ENCODE measurements at regions not wholly inside any gene's neighbourhood (a gene's known extent, or its start where the extent isn't known, plus 50 kb on each side); places are given as distances from the start of the nearest gene placed in this dataset.
"Not testable (repeated sequence)": the region's sequence is repeated elsewhere in the genome, so short reads cannot be mapped to it uniquely, and the experiment has no call there.

DNA sequence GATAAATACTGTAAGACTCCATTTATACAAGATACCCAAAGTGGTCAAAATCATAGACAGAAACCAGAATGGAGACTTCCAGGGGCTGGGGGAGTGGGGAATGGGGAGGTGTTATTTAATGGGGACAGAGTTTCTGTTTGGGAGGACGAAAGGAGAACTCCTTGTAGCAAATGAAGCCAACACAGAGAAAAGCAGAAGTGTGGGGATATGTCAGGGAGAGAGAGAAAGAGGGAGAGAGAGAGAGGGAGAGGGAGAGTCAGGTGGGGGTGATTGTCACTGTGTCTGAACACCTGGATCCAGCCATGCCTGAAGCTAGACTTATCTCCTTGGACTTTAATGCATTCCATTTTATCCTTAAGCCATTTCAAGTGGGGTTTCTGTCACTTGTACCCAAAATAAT, 234.7 kb downstream of the BCL11B start:
- DNase-seq (ENCODE audit: low spot score): not testable (repeated sequence)

GRCh38 chr14:99037777-99038430, 234.1 kb downstream of the BCL11B start:
- DNase-seq (ENCODE audit: low spot score): no peak

GRCh38 chr14:99038431-99038820, 233.6 kb downstream of the BCL11B start:
- no peak for DNase-seq (ENCODE audit: low spot score)

DNA sequence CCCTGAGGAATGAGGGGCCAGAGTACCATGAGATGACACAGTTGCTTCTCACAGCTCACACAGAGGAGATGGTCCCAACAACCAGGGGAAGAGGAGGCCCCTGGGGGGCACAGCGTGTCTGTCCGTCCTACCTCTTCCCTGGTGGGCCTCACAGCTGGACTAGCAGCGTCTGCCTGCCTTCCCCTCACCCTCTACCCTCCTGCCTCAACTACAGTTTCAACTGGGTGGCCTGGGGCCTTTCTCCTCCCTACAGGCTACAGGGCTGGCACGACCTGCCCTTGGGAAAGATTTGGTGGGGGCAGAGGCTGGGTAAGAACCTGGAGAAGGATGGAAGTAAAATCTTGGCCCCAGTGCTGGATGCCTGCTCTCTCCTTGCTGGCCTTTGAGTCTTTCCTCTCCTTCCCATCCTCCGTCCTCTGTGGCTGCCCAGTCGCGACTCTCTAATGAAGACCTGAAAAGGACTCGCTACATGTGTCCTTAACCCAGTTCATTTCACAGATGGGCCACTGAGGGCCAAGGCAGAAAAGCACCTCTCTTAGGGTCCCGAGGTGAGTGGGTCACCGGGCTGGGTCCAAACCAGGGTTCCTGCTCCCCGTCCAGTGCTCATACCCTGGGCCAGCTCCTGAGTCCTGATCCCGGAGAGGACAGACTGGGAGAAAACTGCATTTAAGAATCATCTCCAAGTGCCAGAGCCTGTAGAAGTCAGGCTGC, 232.5 kb downstream of the BCL11B start:
- no peak for DNase-seq (ENCODE audit: low spot score)

- DNase-seq (ENCODE audit: low spot score): no peak
These were observed 231.9 kb downstream of the BCL11B start for GRCh38 chr14:99040052-99040451.

DNA sequence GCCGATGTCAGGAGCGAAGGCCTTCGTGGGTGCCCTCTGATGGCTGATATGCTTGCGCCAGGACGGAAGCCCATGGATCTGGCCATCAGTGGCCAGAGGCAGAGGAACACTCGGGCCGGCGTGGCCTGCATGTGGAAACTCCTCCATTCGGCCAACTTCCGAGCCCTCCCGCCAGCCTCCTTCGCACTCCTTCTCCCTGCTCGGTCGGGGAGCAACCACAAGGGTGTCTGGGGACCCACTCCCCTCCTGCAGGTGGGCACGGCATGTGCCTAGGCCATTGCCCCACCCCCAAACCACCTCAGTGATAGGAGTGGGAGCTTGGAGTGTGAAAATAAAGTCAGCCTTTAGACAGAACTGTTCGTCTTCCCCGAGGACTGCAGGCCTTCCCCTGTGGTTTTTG, 231.3 kb downstream of the BCL11B start:
- DNase-seq (ENCODE audit: low spot score): no peak

DNA sequence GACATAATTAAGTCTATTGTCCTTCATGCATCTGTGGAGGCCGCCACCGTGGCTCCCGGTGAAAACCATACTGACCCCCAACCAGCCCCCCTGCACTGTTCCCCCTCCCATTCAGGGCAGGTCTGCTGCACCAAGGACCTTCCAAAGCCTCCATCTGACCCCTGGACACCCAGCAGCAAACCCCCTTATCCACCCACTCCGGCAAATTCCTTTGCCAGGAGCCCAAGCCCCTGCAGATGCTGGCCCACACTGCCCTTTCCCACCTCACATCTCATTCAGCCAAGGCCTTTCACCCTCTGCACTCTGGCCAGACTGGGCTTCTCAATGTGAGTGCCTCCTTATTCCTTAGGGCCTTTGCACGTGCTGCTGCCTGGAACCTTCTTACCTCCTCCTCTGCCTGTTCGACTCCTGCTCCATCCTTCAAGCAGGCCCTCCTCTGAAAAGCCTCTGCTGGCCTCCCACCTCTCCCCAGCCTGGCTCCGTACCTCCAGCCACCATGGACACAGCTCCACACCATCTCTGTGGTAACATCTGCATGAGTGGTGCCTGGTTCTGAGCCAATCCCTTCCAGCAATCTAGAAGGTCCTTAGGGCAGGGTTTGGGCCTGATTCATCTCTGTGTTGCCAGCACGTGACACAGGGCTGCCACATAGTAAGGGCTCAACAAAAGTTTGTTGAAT, 230.7 kb downstream of the BCL11B start:
- DNase-seq (ENCODE audit: low spot score): no peak

DNA sequence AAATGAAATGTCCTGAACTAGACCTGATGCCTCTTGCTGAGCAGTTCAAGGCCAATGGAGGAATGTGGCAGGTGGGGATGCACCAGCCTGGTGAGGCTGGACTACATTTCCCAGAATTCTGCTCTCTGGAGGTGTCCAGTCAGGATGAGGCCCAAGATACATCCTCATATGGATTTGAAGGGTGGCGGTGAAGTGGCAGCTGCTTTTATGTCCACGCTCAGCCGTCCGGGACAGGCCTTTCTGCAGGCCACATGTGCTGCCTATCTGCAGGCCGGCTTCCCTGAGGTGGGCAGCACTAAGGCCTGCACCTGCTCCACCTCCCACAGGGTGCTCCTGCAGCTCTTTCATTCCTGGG, 230.2 kb downstream of the BCL11B start:
- DNase-seq (ENCODE audit: low spot score): no peak

DNA sequence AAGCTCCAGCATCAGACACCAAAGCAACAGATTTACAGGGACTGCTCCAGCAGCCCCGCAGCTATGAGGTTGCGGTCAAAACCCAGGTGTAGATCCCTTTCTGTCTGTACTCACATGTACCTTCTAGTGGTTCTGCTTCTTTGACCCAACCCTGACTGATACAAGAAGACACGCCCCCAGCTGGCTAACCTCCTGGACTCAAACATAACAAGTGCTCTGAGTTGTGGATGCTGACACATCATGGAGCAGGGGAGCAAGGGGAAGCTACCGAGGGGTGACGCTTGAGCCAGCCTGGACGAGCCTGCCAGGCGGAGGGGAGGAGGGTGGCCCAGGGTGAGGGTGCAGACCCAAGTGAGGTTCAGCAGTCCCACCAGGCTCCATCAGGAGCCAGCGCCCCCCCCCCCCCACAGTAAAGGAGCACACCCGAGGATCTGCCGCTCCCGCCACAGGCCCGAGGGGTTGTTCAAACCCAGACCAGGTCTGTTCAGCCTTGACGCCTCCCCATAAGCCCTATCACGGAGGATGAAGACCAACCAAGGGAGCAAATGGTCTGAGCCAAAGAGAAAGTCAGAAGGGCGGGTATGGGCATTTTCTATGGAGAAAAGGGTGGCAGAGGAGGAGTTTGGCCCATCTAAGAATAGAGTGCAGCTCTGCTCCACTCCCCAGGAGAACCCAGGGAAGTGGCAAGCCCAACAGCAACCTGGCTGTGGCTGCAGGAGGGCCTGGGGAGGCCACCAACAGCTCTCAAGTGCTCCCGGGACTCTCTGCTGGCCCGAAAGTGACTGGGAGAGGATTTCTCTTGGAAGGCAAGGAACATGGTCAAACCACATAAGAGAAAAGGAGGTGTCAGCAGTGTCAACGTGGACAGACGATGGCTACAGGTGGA, 229.4 kb downstream of the BCL11B start:
- no peak for DNase-seq (ENCODE audit: low spot score)

GRCh38 chr14:99043267-99043615, 228.8 kb downstream of the BCL11B start:
- DNase-seq (ENCODE audit: low spot score): no peak

DNA sequence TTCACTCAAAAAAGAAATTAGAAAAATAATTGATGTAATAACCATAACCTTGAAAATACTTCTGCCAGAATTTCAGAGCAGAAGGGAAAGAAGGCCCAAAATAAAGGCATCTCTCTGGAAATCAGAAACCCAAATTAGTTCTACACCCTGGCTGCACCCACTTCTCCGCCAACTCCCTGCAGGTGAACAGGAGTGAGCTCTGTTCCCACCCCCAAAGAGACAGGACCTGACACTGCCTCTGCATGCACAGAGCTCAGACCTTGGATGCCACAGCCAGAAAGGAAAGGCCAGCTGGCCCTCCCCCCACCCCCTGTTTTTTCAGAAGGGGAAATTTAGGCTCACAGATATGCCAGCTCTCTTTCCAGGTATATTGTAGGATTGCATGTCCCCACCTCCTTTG, 228.2 kb downstream of the BCL11B start:
- no peak for DNase-seq (ENCODE audit: low spot score)

DNA sequence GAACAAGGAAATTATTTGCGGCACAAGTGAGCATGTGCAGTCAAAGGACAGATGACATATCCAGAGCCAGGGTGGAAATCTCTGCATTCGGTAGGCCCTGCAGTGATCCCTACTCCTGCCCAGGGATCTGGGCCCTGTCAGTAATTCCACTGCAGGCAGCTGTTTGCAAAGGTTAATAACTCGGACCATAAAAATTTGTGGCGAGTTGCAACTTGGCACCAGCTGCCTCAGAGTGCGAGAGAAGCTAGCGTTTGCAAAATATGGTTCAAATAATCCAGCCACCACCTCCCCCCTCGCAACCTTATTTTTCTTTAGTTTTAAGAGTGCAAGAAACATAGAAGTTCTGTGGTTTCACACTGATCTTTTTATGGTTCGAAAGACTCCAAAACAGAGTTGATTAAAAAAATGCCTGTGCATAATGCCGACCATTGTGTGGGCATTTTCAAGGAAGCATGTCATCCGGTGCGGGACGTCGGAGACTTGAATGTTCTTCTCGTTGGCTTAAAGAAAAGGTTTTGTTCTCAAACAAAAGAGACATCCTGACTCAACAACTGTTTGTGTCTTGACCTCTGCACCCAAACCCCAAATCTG, 224.5 kb downstream of the BCL11B start:
- DNase-seq (ENCODE audit: low spot score): no peak

DNA sequence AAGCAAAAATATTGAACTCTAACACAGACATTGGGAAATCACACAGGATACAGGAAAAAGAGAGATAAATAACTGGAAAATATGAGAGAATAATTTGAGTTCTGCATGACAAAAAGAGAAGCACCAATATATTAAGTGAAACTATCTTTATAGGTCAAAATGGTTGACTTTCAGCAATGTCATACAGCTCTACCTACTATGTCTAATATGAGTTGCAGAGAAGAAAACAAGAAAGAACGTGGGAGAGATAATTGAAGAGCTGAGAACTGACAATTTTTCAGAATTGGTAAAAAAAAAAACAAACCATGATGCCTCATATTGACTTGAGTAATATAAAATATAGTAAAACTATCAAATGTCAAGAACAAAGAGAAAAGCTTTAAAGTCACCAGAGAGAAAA, 221.7 kb downstream of the BCL11B start:
- DNase-seq (ENCODE audit: low spot score): no peak

- DNase-seq (ENCODE audit: low spot score): no peak
These were observed 219.5 kb downstream of the BCL11B start for GRCh38 chr14:99052467-99052866.

- no peak for DNase-seq (ENCODE audit: low spot score)
These were observed 217.0 kb downstream of the BCL11B start for GRCh38 chr14:99055019-99055418.

DNA sequence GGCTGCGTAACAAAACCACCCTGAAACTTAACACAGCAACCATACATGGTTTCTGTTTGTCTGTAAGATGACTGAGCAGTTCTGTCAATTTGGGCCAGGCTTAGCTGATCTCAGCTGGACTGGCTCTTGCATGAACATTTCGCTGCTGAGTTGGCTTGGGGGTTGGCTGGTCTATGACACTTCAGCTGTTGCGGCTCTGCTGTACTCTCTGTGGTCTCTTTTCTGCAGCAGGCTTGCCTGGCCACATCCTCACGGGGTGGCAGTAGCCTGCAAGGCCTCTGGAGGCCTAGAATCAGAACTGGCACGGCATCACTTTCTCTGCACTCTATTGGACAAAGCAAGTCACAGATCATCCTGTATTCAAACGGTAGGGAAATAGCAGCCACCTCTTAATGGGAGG, 216.2 kb downstream of the BCL11B start:
- DNase-seq (ENCODE audit: low spot score): no peak

- DNase-seq (ENCODE audit: low spot score): no peak
These were observed 214.4 kb downstream of the BCL11B start for GRCh38 chr14:99057576-99058083.

GRCh38 chr14:99058542-99058941, 213.5 kb downstream of the BCL11B start:
- no peak for DNase-seq (ENCODE audit: low spot score)

DNA sequence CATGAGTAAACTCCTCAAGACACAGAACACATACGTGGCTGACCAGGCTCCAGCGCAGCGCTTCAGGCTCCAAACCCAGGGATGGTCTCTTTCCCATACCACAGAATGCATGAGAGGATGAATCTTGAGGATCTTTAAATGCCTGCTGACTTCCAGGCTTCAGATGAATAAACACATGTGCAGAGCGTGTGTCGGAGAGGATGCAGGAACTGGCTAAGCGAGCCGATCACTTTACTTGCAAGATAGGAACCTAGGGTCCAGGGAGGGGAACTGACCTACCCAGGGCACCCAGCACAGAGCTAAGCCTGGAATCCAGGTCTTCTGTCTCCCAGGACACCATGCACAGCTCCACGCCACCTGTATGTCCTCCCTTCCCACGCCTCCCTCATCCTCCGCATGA, 209.8 kb downstream of the BCL11B start:
- DNase-seq (ENCODE audit: low spot score): no peak

DNA sequence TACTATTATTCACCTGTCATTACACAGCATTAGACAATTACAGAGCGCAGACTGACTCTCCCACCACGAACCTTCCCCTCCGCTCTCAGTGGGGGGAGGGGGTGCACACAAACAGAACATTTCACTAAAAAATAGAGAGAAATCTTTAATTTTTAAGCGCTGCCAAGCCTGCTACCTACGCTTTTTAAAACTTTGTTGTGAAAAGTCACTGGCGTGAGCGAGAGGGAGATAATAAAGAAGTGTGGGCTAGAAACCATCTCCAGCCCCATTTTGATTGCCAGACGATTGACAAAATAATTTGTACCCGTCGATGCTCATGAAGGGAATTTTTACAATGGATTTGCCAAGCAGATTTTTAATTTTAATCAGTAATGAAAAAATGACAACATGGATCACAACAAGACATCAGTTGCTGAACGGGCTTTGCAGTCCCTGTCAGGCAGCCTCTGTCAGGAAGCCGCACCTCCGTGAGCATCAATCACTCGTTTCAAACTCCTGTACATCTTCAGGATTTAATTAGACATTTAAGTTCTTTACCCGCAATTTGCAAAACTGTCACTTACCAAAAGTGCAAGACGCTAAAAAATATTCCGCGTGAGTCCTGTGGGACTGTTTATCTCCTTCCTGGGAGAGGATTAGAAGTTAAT, 209.1 kb downstream of the BCL11B start:
- no peak for DNase-seq (ENCODE audit: low spot score)

DNA sequence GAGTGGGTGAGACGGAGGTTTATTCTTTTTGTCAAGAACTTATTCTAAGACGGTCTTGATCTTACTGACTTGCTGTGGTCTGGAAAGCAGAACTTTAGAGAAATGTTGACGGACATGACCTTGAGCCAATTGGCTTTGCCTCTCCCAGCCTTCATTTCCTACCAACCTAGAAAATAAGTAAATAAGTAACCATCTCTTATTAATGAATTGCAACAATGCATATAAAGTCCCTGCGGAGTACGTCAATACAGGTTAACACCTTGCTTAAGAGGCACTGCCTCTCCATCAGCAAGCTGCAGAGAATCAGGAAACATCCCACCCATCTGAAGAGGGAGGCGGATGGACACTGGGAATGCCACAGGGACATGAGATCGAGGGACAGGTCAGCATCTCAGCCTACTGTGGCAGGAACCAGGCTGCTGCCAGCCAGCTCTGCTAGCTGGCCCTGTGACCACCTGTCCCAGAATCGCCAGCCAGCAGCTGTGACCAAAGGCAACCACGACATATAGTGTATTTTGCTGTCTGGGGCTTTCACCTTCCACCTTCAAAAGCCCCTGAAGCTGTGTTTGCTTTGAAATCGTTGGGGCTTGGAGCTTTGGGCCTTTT, 208.3 kb downstream of the BCL11B start:
- DNase-seq (ENCODE audit: low spot score): no peak
